ENCODE measurements at regions not wholly inside any gene's neighbourhood (a gene's known extent, or its start where the extent isn't known, plus 50 kb on each side); places are given as distances from the start of the nearest gene placed in this dataset.

GRCh38 chr14:43411841-43412240 lies 1095.2 kb downstream of the FSCB start:
- H3K27ac ChIP-seq (ENCODE audit: extremely low read depth, low read depth, low read length) = no peak overlapping the region
- ChIA-PET CTCF (no interaction called here), POLR2A (no interaction called here)
- no peaks in the 10 kb centered on the region for H3K36me3 ChIP-seq (ENCODE audit: control insufficient read depth in 2 of 2, insufficient read depth in 1 of 2, low read length in 2 of 2)
- H3K4me3 ChIP-seq (ENCODE audit: low read depth, low read length) = no peak overlapping the region
- no peaks in the 10 kb centered on the region for H3K9me3 ChIP-seq (ENCODE audit: control insufficient read depth, insufficient read depth, low read depth, low read length)
- no peaks in the 10 kb centered on the region for H3K4me1 ChIP-seq (ENCODE audit: control insufficient read depth, insufficient read depth, low read length)
- TF ChIP-seq ZNF654 (tag by site-specific recombination; IDR thresholded peaks at IDR 0.05; ENCODE audit: low read depth) (no peak), ZXDB (tag by site-specific recombination; IDR thresholded peaks at IDR 0.05) (no peak), ZNF623 (tag by site-specific recombination; IDR thresholded peaks at IDR 0.05) (no peak), KLF1 (tag by site-specific recombination; IDR thresholded peaks at IDR 0.05) (no peak), SETDB1 (IDR thresholded peaks at IDR 0.05; ENCODE audit: insufficient read length, low read length) (no peak), ZNF76 (tag by site-specific recombination; IDR thresholded peaks at IDR 0.05; ENCODE audit: borderline replicate concordance, low read depth) (no peak), ZNF16 (tag by site-specific recombination; IDR thresholded peaks at IDR 0.05; ENCODE audit: low read depth) (no peak), ZNF837 (tag by site-specific recombination; IDR thresholded peaks at IDR 0.05) (no peak), FEZF1 (tag by site-specific recombination; IDR thresholded peaks at IDR 0.05) (no peak), ZSCAN5A (tag by site-specific recombination; IDR thresholded peaks at IDR 0.05) (no peak), ZNF645 (tag by site-specific recombination; IDR thresholded peaks at IDR 0.05) (no peak), IKZF3 (tag by site-specific recombination; IDR thresholded peaks at IDR 0.05) (no peak), ZFP69B (tag by site-specific recombination; IDR thresholded peaks at IDR 0.05) (no peak), WT1 (tag by site-specific recombination; IDR thresholded peaks at IDR 0.05) (no peak), GLIS1 (tag by site-specific recombination; IDR thresholded peaks at IDR 0.05) (no peak), ZNF549 (tag by site-specific recombination; IDR thresholded peaks at IDR 0.05) (no peak), ZNF266 (tag by site-specific recombination; IDR thresholded peaks at IDR 0.05; ENCODE audit: low read depth) (no peak)
- TF ChIP-seq, protein P1, sequence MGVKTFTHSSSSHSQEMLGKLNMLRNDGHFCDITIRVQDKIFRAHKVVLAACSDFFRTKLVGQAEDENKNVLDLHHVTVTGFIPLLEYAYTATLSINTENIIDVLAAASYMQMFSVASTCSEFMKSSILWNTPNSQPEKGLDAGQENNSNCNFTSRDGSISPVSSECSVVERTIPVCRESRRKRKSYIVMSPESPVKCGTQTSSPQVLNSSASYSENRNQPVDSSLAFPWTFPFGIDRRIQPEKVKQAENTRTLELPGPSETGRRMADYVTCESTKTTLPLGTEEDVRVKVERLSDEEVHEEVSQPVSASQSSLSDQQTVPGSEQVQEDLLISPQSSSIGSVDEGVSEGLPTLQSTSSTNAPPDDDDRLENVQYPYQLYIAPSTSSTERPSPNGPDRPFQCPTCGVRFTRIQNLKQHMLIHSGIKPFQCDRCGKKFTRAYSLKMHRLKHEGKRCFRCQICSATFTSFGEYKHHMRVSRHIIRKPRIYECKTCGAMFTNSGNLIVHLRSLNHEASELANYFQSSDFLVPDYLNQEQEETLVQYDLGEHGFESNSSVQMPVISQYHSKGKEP (tag by site-specific recombination; IDR thresholded peaks at IDR 0.05) = no peak
- TF ChIP-seq, protein P2, sequence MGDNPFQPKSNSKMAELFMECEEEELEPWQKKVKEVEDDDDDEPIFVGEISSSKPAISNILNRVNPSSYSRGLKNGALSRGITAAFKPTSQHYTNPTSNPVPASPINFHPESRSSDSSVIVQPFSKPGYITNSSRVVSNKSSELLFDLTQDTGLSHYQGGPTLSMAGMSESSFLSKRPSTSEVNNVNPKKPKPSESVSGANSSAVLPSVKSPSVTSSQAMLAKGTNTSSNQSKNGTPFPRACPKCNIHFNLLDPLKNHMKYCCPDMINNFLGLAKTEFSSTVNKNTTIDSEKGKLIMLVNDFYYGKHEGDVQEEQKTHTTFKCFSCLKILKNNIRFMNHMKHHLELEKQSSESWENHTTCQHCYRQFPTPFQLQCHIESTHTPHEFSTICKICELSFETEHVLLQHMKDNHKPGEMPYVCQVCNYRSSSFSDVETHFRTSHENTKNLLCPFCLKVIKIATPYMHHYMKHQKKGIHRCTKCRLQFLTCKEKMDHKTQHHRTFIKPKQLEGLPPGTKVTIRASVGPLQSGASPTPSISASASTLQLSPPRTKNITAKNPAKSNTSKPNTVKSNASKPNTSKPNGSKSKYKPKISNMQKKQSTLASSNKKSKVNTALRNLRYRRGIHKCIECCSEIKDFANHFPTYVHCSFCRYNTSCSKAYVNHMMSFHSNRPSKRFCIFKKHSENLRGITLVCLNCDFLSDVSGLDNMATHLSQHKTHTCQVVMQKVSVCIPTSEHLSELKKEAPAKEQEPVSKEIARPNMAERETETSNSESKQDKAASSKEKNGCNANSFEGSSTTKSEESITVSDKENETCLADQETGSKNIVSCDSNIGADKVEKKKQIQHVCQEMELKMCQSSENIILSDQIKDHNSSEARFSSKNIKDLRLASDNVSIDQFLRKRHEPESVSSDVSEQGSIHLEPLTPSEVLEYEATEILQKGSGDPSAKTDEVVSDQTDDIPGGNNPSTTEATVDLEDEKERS (tag by site-specific recombination; IDR thresholded peaks at IDR 0.05) = no peak

DNA sequence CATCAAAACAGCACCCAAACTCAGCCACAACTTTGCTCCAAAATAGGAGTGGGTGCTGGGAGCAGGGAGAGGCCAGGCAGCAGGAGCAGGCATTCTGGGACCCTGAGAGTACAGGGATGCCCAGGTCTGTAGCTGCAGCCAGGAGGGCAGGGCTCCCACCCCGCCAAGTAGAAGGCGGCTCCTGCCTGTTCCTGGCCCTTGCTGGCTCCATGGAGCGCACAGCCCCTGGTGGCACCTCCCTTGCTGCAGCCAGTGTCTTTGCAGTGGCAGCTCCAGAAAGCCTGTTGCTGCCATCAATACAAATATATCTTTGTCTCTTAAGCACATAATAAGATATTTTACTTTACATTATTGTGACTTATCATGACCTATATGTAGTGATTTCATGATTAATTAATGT lies 1096.5 kb downstream of the FSCB start:
- TF ChIP-seq HOXA7 (CRISPR knock-in tag; IDR thresholded peaks at IDR 0.05; ENCODE audit: borderline replicate concordance) (no peak), YY2 (tag by site-specific recombination; IDR thresholded peaks at IDR 0.05) (no peak)
- ChIA-PET POLR2A (no interaction called here), CTCF (no interaction called here)
- Histone ChIP-seq H3K27ac (ENCODE audit: extremely low read depth, low read depth, low read length) (no peak overlapping the region), H3K4me3 (ENCODE audit: low read depth, low read length) (no peak overlapping the region), H3K9me3 (ENCODE audit: control insufficient read depth, insufficient read depth, low read depth, low read length) (no peaks in the 10 kb centered on the region), H3K4me1 (ENCODE audit: control insufficient read depth, insufficient read depth, low read length) (no peaks in the 10 kb centered on the region), H3K36me3 (ENCODE audit: control insufficient read depth in 2 of 2, insufficient read depth in 1 of 2, low read length in 2 of 2) (no peaks in the 10 kb centered on the region)

All from HEK293 (cell line).